ENCODE measurements at regions not wholly inside any gene's neighbourhood (a gene's known extent, or its start where the extent isn't known, plus 50 kb on each side); places are given as distances from the start of the nearest gene placed in this dataset.

DNA sequence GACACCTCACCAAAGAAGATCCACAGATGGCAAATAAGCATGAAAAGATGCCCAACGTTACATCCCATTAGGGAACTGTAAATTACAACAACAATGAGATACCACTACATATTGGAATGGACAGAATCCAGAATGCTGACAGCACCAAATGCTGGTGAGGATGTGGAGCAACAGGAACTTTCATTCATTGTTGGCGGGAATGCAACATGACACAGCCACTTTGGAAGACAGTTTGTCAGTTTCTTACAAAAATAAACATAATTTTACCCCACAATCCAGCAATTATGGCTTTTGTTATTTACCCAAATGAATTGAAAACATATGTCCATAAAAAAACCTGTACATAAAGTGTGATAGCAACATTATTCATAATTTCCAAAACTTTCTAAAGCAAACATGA, 176.8 kb downstream of the C7orf25 start:
- Mint-ChIP-seq H3K27me3 (ENCODE audit: insufficient read depth) (no peaks in the 10 kb centered on the region), H3K36me3 (ENCODE audit: low read depth) (no peaks in the 10 kb centered on the region), H3K4me1 (no peaks in the 10 kb centered on the region), H3K4me3 (no peak overlapping the region), H3K27ac (no peak overlapping the region), H3K9me3 (no peaks in the 10 kb centered on the region)
- no peaks in the 10 kb centered on the region for H3K4me1 ChIP-seq (ENCODE audit: control insufficient read depth, insufficient read depth, low read length)
- H3K27me3 ChIP-seq (ENCODE audit: control insufficient read depth, insufficient read depth, low read length, poor library complexity, severe bottlenecking), result no peaks in the 10 kb centered on the region
- no peak overlapping the region for H3K9ac ChIP-seq (ENCODE audit: extremely low read depth, low read length, poor library complexity, severe bottlenecking)
- WGBS, 2 experiments (ENCODE audit: insufficient coverage in 1 of 2, insufficient read length in 1 of 2), result 84 to 92% methylated on average over 2 of the region's 2 CpGs
- H3K27ac ChIP-seq (ENCODE audit: low read depth, low read length), result no peak overlapping the region
- H3K9me3 ChIP-seq (ENCODE audit: control insufficient read depth, low read length), result no peaks in the 10 kb centered on the region
- no peak for DNase-seq
- no peaks in the 10 kb centered on the region for H3K36me3 ChIP-seq (ENCODE audit: control insufficient read depth, insufficient read depth, low read length)
- TF ChIP-seq, protein P1, sequence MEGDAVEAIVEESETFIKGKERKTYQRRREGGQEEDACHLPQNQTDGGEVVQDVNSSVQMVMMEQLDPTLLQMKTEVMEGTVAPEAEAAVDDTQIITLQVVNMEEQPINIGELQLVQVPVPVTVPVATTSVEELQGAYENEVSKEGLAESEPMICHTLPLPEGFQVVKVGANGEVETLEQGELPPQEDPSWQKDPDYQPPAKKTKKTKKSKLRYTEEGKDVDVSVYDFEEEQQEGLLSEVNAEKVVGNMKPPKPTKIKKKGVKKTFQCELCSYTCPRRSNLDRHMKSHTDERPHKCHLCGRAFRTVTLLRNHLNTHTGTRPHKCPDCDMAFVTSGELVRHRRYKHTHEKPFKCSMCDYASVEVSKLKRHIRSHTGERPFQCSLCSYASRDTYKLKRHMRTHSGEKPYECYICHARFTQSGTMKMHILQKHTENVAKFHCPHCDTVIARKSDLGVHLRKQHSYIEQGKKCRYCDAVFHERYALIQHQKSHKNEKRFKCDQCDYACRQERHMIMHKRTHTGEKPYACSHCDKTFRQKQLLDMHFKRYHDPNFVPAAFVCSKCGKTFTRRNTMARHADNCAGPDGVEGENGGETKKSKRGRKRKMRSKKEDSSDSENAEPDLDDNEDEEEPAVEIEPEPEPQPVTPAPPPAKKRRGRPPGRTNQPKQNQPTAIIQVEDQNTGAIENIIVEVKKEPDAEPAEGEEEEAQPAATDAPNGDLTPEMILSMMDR (conservative IDR thresholded peaks at IDR 0.05), result no peak
- H3K4me3 ChIP-seq (ENCODE audit: low read length), result no peak overlapping the region

DNA sequence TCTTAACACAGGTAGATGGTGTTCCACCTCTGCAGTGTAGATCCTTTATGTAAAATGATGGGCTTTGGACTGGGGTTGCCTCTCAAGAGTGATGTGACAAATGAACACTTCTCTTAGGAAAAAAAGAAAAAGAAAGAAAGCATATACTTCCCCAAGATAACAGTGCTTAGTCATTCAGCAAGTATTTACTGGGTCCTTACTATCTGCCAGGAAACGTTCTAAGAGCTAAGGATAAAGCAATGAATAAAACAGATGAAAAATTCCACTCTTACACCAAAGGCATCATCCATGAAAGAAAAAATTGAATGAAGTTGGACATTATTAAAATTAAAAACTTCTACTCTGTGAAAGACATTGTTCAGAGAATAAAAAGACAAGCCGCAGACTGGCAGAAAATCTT, 177.3 kb downstream of the C7orf25 start:
- Histone ChIP-seq H3K36me3 (ENCODE audit: control insufficient read depth, insufficient read depth, low read length) (no peaks in the 10 kb centered on the region), H3K4me1 (ENCODE audit: control insufficient read depth, insufficient read depth, low read length) (no peaks in the 10 kb centered on the region), H3K9ac (ENCODE audit: extremely low read depth, low read length, poor library complexity, severe bottlenecking) (no peak overlapping the region), H3K27ac (ENCODE audit: low read depth, low read length) (no peak overlapping the region), H3K27me3 (ENCODE audit: control insufficient read depth, insufficient read depth, low read length, poor library complexity, severe bottlenecking) (no peaks in the 10 kb centered on the region), H3K9me3 (ENCODE audit: control insufficient read depth, low read length) (no peaks in the 10 kb centered on the region), H3K4me3 (ENCODE audit: low read length) (no peak overlapping the region)
- no peaks in the 10 kb centered on the region for H3K4me1 Mint-ChIP-seq
- H3K27ac Mint-ChIP-seq, result no peak overlapping the region
- no peaks in the 10 kb centered on the region for H3K36me3 Mint-ChIP-seq (ENCODE audit: low read depth)
- DNase-seq, result no peak
- no peaks in the 10 kb centered on the region for H3K9me3 Mint-ChIP-seq
- 80% methylated on average over 2 of the region's 2 CpGs; no CpG with 5 or more reads in 1 of the 2 experiments for WGBS, 2 experiments (ENCODE audit: insufficient coverage in 1 of 2, insufficient read length in 1 of 2)
- H3K4me3 Mint-ChIP-seq, result no peak overlapping the region
- no peaks in the 10 kb centered on the region for H3K27me3 Mint-ChIP-seq (ENCODE audit: insufficient read depth)
- TF ChIP-seq, protein P1 (conservative IDR thresholded peaks at IDR 0.05), result no peak

DNA sequence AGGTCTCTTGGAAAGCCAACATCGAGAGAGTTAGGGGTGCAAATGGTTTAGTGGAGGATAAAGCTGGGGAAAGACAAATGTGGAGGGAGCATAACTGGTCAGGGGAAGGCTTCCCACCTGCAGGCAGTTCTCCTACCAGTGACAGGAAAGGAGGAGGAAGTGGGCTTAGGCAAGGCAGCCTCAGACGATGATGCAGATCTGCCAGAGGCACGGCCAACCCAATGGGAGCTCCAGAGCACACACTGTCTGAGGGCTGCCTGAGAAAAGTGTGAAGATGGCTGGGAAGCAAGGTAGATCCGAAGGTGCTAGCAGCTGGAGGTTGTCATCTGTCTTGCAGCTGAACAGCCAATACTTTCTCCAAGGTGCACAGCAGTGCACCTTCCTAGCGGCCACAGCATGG, 178.8 kb downstream of the C7orf25 start:
- H3K9me3 Mint-ChIP-seq, result no peaks in the 10 kb centered on the region
- no peaks in the 10 kb centered on the region for H3K36me3 Mint-ChIP-seq (ENCODE audit: low read depth)
- no peaks in the 10 kb centered on the region for H3K4me1 ChIP-seq (ENCODE audit: control insufficient read depth, insufficient read depth, low read length)
- WGBS, 2 experiments (ENCODE audit: insufficient coverage in 1 of 2, insufficient read length in 1 of 2), result 85% methylated on average over 5 of the region's 5 CpGs; no CpG with 5 or more reads in 1 of the 2 experiments
- H3K27me3 Mint-ChIP-seq (ENCODE audit: insufficient read depth), result no peaks in the 10 kb centered on the region
- no peak overlapping the region for H3K4me3 ChIP-seq (ENCODE audit: low read length)
- H3K9ac ChIP-seq (ENCODE audit: extremely low read depth, low read length, poor library complexity, severe bottlenecking), result no peak overlapping the region
- H3K27ac ChIP-seq (ENCODE audit: low read depth, low read length), result no peak overlapping the region
- no peak overlapping the region for H3K4me3 Mint-ChIP-seq
- DNase-seq, result no peak
- TF ChIP-seq, protein P1 (conservative IDR thresholded peaks at IDR 0.05), result no peak
- no peak overlapping the region for H3K27ac Mint-ChIP-seq
- H3K9me3 ChIP-seq (ENCODE audit: control insufficient read depth, low read length), result no peaks in the 10 kb centered on the region
- H3K36me3 ChIP-seq (ENCODE audit: control insufficient read depth, insufficient read depth, low read length), result no peaks in the 10 kb centered on the region
- no peaks in the 10 kb centered on the region for H3K4me1 Mint-ChIP-seq
- H3K27me3 ChIP-seq (ENCODE audit: control insufficient read depth, insufficient read depth, low read length, poor library complexity, severe bottlenecking), result no peaks in the 10 kb centered on the region

All from endodermal cell (in vitro differentiated cells).